ENCODE measurements at regions not wholly inside any gene's neighbourhood (a gene's known extent, or its start where the extent isn't known, plus 50 kb on each side); places are given as distances from the start of the nearest gene placed in this dataset.

DNA sequence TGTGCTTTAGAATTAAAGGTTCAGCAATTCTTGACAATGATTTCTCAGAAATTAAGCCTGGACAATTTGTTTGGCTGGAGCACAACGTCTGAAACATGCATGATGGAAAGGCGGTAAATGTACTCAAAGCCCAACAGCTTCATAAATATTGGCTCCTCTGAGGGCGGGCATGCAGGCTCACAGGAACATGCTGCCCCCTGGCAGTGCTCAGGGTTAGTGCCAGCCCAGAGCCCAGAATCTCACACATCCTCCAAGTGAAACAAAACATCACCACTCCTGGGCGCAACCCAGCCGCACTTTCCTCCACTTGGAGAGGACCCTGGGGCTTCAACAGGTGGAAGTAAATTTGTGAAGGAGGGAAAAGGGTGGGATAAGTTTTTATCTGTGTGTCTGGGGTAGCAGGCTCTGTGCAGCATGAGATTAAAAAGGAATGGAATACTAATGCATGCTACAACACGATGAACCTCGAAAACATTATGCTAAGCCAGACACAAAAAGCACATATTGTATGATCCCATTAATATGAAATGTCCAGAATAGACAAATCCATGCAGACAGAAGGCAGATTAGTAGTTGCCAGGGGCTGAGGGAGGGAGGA lies 54.1 kb upstream of the PTPRT start:
- TF ChIP-seq POLR2A (IDR thresholded peaks at IDR 0.05; ENCODE audit: low read length) (no peak), GATA1 (IDR thresholded peaks at IDR 0.05; ENCODE audit: low read depth, low read length) (no peak)

All from erythroblast (primary cell).